H1 (cell line): ENCODE measurements at regions not wholly inside any gene's neighbourhood (a gene's known extent, or its start where the extent isn't known, plus 50 kb on each side); places are given as distances from the start of the nearest gene placed in this dataset.
A peak's percentile ranks its signal among the peaks of the same experiment; 100 is the strongest.

Source experiments
- CTCF ChIA-PET: fragments of 300-600 bp; sonication (Branson Sonifier 250); formaldehyde crosslinking; loops from one replicate; lab custom pipeline; 2021; ENCODE audit not compliant: partially characterized antibody; lab: Charles Lee
- POLR2A ChIA-PET: fragments of 300-600 bp; sonication (Branson Sonifier 250); formaldehyde crosslinking; loops from one replicate; lab custom pipeline; 2021; ENCODE audit warnings: inconsistent platforms; ENCODE audit not compliant: partially characterized antibody; lab: Charles Lee
- DNase-seq, 2 experiments: peaks; one replicate each; pipeline versions ENCODE4 v3.0.0 to v3.0.0-alpha.2; 2010 to 2022; ENCODE audit warnings: low spot score in 2 of 2, low read depth in 1 of 2, mixed read lengths in 1 of 2
- FAIRE-seq: peaks from 2 replicates; lab custom pipeline; 2011; peaks lifted over from hg19 to GRCh38; lab: Jason Lieb, UNC
- H2AFZ ChIP-seq: 2 replicates; pipeline ENCODE4 v1.8.1; 2012; ENCODE audit warnings: low read length, inconsistent platforms
- H2AK5ac ChIP-seq: 2 replicates; pipeline ENCODE4 v1.6.1; 2013; ENCODE audit warnings: low read depth, low read length
- H2BK120ac ChIP-seq: replicated peaks from 2 replicates; pipeline ENCODE3; 2013; ENCODE audit warnings: low read depth, low read length, inconsistent platforms
- H2BK12ac ChIP-seq: 2 replicates; pipeline ENCODE4 v1.6.1; 2013; ENCODE audit warnings: low read depth, low read length
- H2BK15ac ChIP-seq: 2 replicates; pipeline ENCODE4 v1.6.1; 2013; ENCODE audit warnings: low read length
- H2BK20ac ChIP-seq: 2 replicates; pipeline ENCODE4 v1.6.1; 2013; ENCODE audit warnings: low read length
- H2BK5ac ChIP-seq: 2 replicates; pipeline ENCODE4 v1.6.1; 2013; ENCODE audit warnings: low read depth, low read length
- H3K14ac ChIP-seq: 2 replicates; pipeline ENCODE4 v1.6.1; 2013; ENCODE audit warnings: inconsistent platforms; ENCODE audit not compliant: insufficient read length
- H3K18ac ChIP-seq: 2 replicates; pipeline ENCODE4 v1.6.1; 2013; ENCODE audit warnings: low read length; ENCODE audit errors: extremely low read depth
- H3K23ac ChIP-seq: 2 replicates; pipeline ENCODE4 v1.6.1; 2013; ENCODE audit warnings: inconsistent platforms; ENCODE audit not compliant: insufficient read length
- H3K23me2 ChIP-seq: 2 replicates; pipeline ENCODE4 v1.6.1; 2013; ENCODE audit warnings: low read depth, low read length
- H3K27ac ChIP-seq: 2 replicates; pipeline ENCODE4 v1.6.1; 2011; ENCODE audit warnings: low read depth, low read length, inconsistent platforms
- H3K27me3 ChIP-seq, 4 experiments: replicated peaks in 1 of 4; 1 replicate in 1 of 4; 2 replicates in 3 of 4; pipeline versions ENCODE4 v1.6.1 to v1.8.1; 2011 to 2013; ENCODE audit warnings: low read length in 3 of 4, mild to moderate bottlenecking in 3 of 4, inconsistent platforms in 2 of 4, mixed read lengths in 2 of 4, moderate library complexity in 1 of 4; ENCODE audit not compliant: control insufficient read depth in 3 of 4, insufficient read depth in 3 of 4; ENCODE audit errors: extremely low read depth in 1 of 4
- H3K36me3 ChIP-seq, 4 experiments: 2 replicates each; pipeline versions ENCODE4 v1.6.1 to v1.8.1; 2011 to 2013; ENCODE audit warnings: mild to moderate bottlenecking in 4 of 4, low read length in 3 of 4, moderate library complexity in 2 of 4, control low read depth in 1 of 4, inconsistent platforms in 1 of 4; ENCODE audit not compliant: insufficient read depth in 4 of 4, control insufficient read depth in 2 of 4
- H3K4ac ChIP-seq: replicated peaks from 2 replicates; pipeline ENCODE3; 2013; ENCODE audit warnings: low read length, low read depth, mixed read lengths, inconsistent platforms; ENCODE audit not compliant: insufficient read length
- H3K4me1 ChIP-seq, 4 experiments: replicated peaks in 1 of 4; 1 replicate in 1 of 4; 2 replicates in 3 of 4; pipeline versions ENCODE4 v1.6.1 to v1.8.1; 2011 to 2013; ENCODE audit warnings: low read length in 3 of 4, inconsistent platforms in 2 of 4, mixed read lengths in 1 of 4; ENCODE audit not compliant: insufficient read depth in 4 of 4, control insufficient read depth in 3 of 4
- H3K4me2 ChIP-seq, 2 experiments: 2 replicates each; pipeline versions ENCODE4 v1.6.1 to v1.8.1; 2011 to 2013; ENCODE audit warnings: low read depth in 2 of 2, low read length in 2 of 2, control low read depth in 1 of 2, inconsistent platforms in 1 of 2, mild to moderate bottlenecking in 1 of 2; ENCODE audit not compliant: insufficient read depth in 1 of 2
- H3K4me3 ChIP-seq, 4 experiments: fragments of 200-600, 300-600 bp in 1 of 4; sonication (generic), shearing (Covaris generic), sonication (Bioruptor Twin) in 1 of 4; 2 replicates each; pipeline versions ENCODE4 v1.5.1 to v1.8.1; 2011 to 2016; ENCODE audit warnings: low read length in 4 of 4, low read depth in 3 of 4, control low read depth in 2 of 4, inconsistent platforms in 2 of 4, mild to moderate bottlenecking in 2 of 4, mixed read lengths in 1 of 4, moderate library complexity in 1 of 4; ENCODE audit not compliant: insufficient read depth in 2 of 4; ENCODE audit errors: extremely low read depth in 1 of 4
- H3K56ac ChIP-seq: replicated peaks from 2 replicates; pipeline ENCODE3; 2013; ENCODE audit warnings: low read depth, mild to moderate bottlenecking, mixed read lengths, low read length, inconsistent platforms; ENCODE audit not compliant: insufficient read length
- H3K79me1 ChIP-seq: 2 replicates; pipeline ENCODE4 v1.6.1; 2013; ENCODE audit warnings: low read depth, low read length, control low read depth
- H3K79me2 ChIP-seq, 2 experiments: 2 replicates each; pipeline versions ENCODE4 v1.6.1 to v1.8.1; 2012 to 2013; ENCODE audit warnings: low read length in 2 of 2, mild to moderate bottlenecking in 2 of 2, inconsistent platforms in 1 of 2; ENCODE audit not compliant: insufficient read depth in 2 of 2, control insufficient read depth in 1 of 2
- H3K9ac ChIP-seq, 4 experiments: replicated peaks in 1 of 4; 1 replicate in 1 of 4; 2 replicates in 3 of 4; pipeline versions ENCODE4 v1.6.1 to v1.8.1; 2011 to 2013; ENCODE audit warnings: low read depth in 3 of 4, low read length in 3 of 4, control low read depth in 2 of 4, mild to moderate bottlenecking in 2 of 4, moderate library complexity in 2 of 4, inconsistent platforms in 1 of 4; ENCODE audit errors: extremely low read depth in 1 of 4
- H3K9me3 ChIP-seq, 2 experiments: 2 replicates each; pipeline versions ENCODE4 v1.6.1 to v1.8.1; 2012 to 2013; ENCODE audit warnings: mild to moderate bottlenecking in 2 of 2, moderate library complexity in 2 of 2, control low read depth in 1 of 2, inconsistent platforms in 1 of 2, low read depth in 1 of 2, low read length in 1 of 2, mixed read lengths in 1 of 2; ENCODE audit not compliant: insufficient read depth in 2 of 2
- H4K20me1 ChIP-seq, 2 experiments: replicated peaks in 1 of 2; 2 replicates each; pipeline versions ENCODE3 to v1.8.1; 2011 to 2013; ENCODE audit warnings: inconsistent platforms in 2 of 2, low read length in 2 of 2, mild to moderate bottlenecking in 1 of 2; ENCODE audit not compliant: insufficient read depth in 2 of 2, control insufficient read depth in 1 of 2
- H4K5ac ChIP-seq: 2 replicates; pipeline ENCODE4 v1.6.1; 2013; ENCODE audit warnings: low read length, low read depth, mixed read lengths, inconsistent platforms; ENCODE audit not compliant: insufficient read length
- H4K8ac ChIP-seq: 2 replicates; pipeline ENCODE4 v1.8.0; 2013; ENCODE audit warnings: mild to moderate bottlenecking, moderate library complexity, low read length, inconsistent platforms; ENCODE audit not compliant: insufficient read depth; ENCODE audit errors: extremely low read depth
- H4K91ac ChIP-seq: replicated peaks from 2 replicates; pipeline ENCODE3; 2013; ENCODE audit warnings: low read length, mixed read lengths, inconsistent platforms; ENCODE audit not compliant: insufficient read length
- CBX8 ChIP-seq: fragments of 300-800, 300-1000 bp; sonication (generic); IDR thresholded peaks from 2 replicates; pipeline ENCODE4 v1.7.1; 2016; ENCODE audit warnings: low read depth, low read length, borderline replicate concordance
- EGR1 ChIP-seq: IDR thresholded peaks from 2 replicates; pipeline ENCODE4 v1.6.1; 2011; ENCODE audit warnings: low read depth, low read length, borderline replicate concordance
- EP300 ChIP-seq, 2 experiments: IDR thresholded peaks; 1 replicate in 1 of 2; 2 replicates in 1 of 2; pipeline ENCODE4 v1.6.1; 2011 to 2012; ENCODE audit warnings: low read depth in 2 of 2, low read length in 2 of 2, mild to moderate bottlenecking in 2 of 2, borderline replicate concordance in 1 of 2, inconsistent platforms in 1 of 2, moderate library complexity in 1 of 2
- JUN ChIP-seq: IDR thresholded peaks from 2 replicates; pipeline ENCODE4 v1.6.1; 2011; ENCODE audit warnings: low read depth, mild to moderate bottlenecking, improper control_type of control experiment, low read length
- KDM5A ChIP-seq: fragments of 200-600 bp; IDR thresholded peaks from 2 replicates; pipeline ENCODE4 v1.7.1; 2012; ENCODE audit warnings: mild to moderate bottlenecking, low read length, inconsistent platforms, mixed read lengths
- POLR2A ChIP-seq, 2 experiments: IDR thresholded peaks; 1 replicate in 1 of 2; 2 replicates in 1 of 2; pipeline ENCODE4 v1.6.1; 2011; ENCODE audit warnings: low read depth in 2 of 2, low read length in 2 of 2, mild to moderate bottlenecking in 2 of 2; ENCODE audit errors: control extremely low read depth in 1 of 2
- RBBP5 ChIP-seq: IDR thresholded peaks from 2 replicates; pipeline ENCODE4 v1.7.1; 2012; ENCODE audit warnings: low read depth, mild to moderate bottlenecking, inconsistent platforms, low read length, moderate library complexity, borderline replicate concordance
- SIN3A ChIP-seq, 2 experiments: IDR thresholded peaks in 1 of 2; conservative IDR thresholded peaks in 1 of 2; 2 replicates each; pipeline ENCODE4 v1.6.1; 2011 to 2012; ENCODE audit warnings: low read length in 2 of 2, improper control_type of control experiment in 1 of 2, low read depth in 1 of 2, mild to moderate bottlenecking in 1 of 2
- WGBS, 2 experiments: shearing (Covaris generic) in 1 of 2; methylation state at CpG; one replicate each; pipeline versions ENCODE4 v1.1.6 to v1.1.7; 2013 to 2015; ENCODE audit warnings: low lambda C conversion rate in 2 of 2, mixed read lengths in 2 of 2, inconsistent platforms in 1 of 2, low coverage in 1 of 2, missing lambda C conversion rate in 1 of 2; ENCODE audit not compliant: insufficient replicate concordance in 2 of 2, insufficient coverage in 1 of 2, insufficient read length in 1 of 2; ENCODE audit errors: extremely low coverage in 1 of 2, missing lambda C conversion rate in 1 of 2; 5-methylcytosine and 5-hydroxymethylcytosine counted together
- TF ChIP-seq, protein P1 (sequence below): IDR thresholded peaks from 2 replicates; pipeline ENCODE4 v1.6.1; 2012; ENCODE audit warnings: low read length, inconsistent platforms
- TF ChIP-seq, protein P2 (sequence below): IDR thresholded peaks from 2 replicates; pipeline ENCODE4 v1.6.1; 2012; ENCODE audit warnings: inconsistent platforms

DNA sequence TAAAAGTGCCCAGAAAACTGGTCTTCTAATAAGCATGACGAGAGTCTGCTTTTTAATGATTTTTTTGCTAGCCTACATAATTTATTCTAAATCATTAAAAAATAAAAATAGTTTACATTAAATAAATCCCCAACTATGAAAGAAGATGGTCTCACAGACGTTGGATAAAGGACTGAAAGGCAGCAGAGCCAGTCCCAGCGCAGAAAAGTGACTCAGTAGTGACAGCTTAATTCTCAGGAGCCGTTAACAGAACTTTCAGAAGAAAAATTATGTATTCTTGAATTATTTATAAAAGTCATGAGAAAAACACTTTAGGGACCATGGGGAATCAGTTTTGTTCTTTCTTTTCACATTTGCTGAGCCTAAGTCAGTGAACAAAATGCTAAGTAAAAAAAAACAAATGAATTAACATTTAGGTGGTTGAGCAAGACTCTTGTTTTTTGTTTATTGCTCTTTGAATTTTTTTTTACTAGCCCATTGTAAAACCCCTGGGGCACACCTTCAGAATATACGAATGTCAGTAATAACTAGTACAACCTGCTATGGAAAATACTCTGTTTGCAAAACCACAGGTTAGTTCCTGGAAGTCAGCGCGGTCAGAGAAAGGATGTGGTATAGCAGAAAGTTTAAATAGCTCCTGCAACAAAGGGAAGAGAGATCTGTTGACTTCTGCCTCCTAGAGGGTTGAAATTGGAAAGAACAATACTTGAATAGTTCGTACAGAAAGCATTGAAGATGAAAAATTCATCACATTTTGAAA, 50.4 kb upstream of the CCDC160 start:
- 45% methylated on average over 8 of the region's 8 CpGs; no CpG with 5 or more reads in 1 of the 2 experiments for WGBS, 2 experiments
- POLR2A ChIA-PET, result interaction anchor here (0.8 to 2.1 kb wide), 4 partner anchors 10 to 24 kb away, joined by 3 to 11 read pairs (median 4); no protein-coding TSS in a partner anchor
- DNase-seq, result no peak
- TF ChIP-seq CBX8 (no peak), EP300 (IDR thresholded peaks at IDR 0.05; ENCODE audit: borderline replicate concordance in 1 of 2, low read depth in 2 of 2, low read length in 2 of 2) (no peak), EGR1 (no peak), JUN (no peak), KDM5A (no peak), SIN3A (conservative IDR thresholded peaks at IDR 0.05 in 1 of 2, IDR thresholded peaks at IDR 0.05 in 1 of 2; ENCODE audit: low read depth in 1 of 2, low read length in 2 of 2) (no peak), POLR2A (IDR thresholded peaks at IDR 0.05; ENCODE audit: control extremely low read depth in 1 of 2, low read depth in 2 of 2, low read length in 2 of 2) (no peak), RBBP5 (no peak)
- TF ChIP-seq, protein P1, sequence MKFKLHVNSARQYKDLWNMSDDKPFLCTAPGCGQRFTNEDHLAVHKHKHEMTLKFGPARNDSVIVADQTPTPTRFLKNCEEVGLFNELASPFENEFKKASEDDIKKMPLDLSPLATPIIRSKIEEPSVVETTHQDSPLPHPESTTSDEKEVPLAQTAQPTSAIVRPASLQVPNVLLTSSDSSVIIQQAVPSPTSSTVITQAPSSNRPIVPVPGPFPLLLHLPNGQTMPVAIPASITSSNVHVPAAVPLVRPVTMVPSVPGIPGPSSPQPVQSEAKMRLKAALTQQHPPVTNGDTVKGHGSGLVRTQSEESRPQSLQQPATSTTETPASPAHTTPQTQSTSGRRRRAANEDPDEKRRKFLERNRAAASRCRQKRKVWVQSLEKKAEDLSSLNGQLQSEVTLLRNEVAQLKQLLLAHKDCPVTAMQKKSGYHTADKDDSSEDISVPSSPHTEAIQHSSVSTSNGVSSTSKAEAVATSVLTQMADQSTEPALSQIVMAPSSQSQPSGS, result no peak
- TF ChIP-seq, protein P2, sequence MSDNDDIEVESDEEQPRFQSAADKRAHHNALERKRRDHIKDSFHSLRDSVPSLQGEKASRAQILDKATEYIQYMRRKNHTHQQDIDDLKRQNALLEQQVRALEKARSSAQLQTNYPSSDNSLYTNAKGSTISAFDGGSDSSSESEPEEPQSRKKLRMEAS, result no peak

More for the DNA sequence above, 50.4 kb upstream of the CCDC160 start:
- H3K4me1 ChIP-seq, result peaks cover 0 to 8% (median 4%) of the 10 kb centered on the region in 4 experiments; a peak in 3 of 7 replicates
- no peaks in the 10 kb centered on the region for H3K79me1 ChIP-seq
- H3K23ac ChIP-seq, result no peak overlapping the region
- peak; percentile 36 for FAIRE-seq
- H2BK12ac ChIP-seq, result no peak overlapping the region
- H3K14ac ChIP-seq, result no peak overlapping the region
- H4K20me1 ChIP-seq, result no peaks in the 10 kb centered on the region
- no peak overlapping the region for H4K91ac ChIP-seq
- no peak overlapping the region for H3K27ac ChIP-seq
- H2BK120ac ChIP-seq, result no peak overlapping the region
- no peak overlapping the region for H3K4ac ChIP-seq
- no peak overlapping the region for H4K5ac ChIP-seq
- H3K23me2 ChIP-seq, result no peaks in the 10 kb centered on the region
- no peaks in the 10 kb centered on the region; a peak in 1 of 7 replicates for H3K27me3 ChIP-seq
- H2AFZ ChIP-seq, result no peak overlapping the region
- no peak overlapping the region for H3K4me3 ChIP-seq
- H3K4me2 ChIP-seq, result no peak overlapping the region
- CTCF ChIA-PET, result interaction anchor here (0.6 to 1.5 kb wide), 4 partner anchors 9 to 59 kb away, joined by 3 to 5 read pairs (median 4); no protein-coding TSS in a partner anchor
- H3K36me3 ChIP-seq, result no peaks in the 10 kb centered on the region
- no peak overlapping the region for H2BK5ac ChIP-seq
- no peak overlapping the region for H3K56ac ChIP-seq
- H3K79me2 ChIP-seq, result no peaks in the 10 kb centered on the region
- no peaks in the 10 kb centered on the region for H3K9me3 ChIP-seq
- no peak overlapping the region for H3K18ac ChIP-seq
- no peak overlapping the region for H3K9ac ChIP-seq
- no peak overlapping the region for H2BK15ac ChIP-seq
- H2BK20ac ChIP-seq, result no peak overlapping the region
- H2AK5ac ChIP-seq, result no peak overlapping the region
- H4K8ac ChIP-seq, result no peak overlapping the region
